ENCODE measurements at regions not wholly inside any gene's neighbourhood (a gene's known extent, or its start where the extent isn't known, plus 50 kb on each side); places are given as distances from the start of the nearest gene placed in this dataset.
A peak's percentile ranks its signal among the peaks of the same experiment; 100 is the strongest.

DNA sequence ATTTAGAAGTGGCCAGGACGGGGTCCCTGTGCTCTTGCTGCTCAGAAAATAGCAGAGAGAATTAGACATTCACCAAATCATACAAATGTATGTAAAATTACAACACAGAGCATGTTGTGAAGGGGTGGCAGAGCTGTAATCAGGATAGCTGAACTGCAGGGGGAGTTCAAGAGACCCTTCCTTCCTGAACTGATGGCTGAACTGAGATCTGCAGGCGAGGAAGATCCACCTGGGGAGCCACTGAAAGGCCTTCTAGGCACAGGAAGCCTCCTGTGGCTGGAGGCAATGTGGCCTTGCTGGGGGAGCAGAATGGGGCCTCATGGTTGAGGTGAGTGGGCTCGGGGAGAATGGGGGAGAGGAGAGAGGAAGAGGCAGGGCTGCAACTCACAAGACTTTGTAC lies 216.5 kb downstream of the PRDM2 start:
- 73% methylated on average over 3 of the region's 3 CpGs for WGBS
- no peak for DNase-seq (ENCODE audit: low read depth in 6 of 9, low spot score in 9 of 9)
- H3K36me3 ChIP-seq (ENCODE audit: control insufficient read depth in 2 of 2, insufficient read depth in 2 of 2, low read length in 1 of 2), result no peaks in the 10 kb centered on the region
- no peaks in the 10 kb centered on the region for H3K27me3 ChIP-seq (ENCODE audit: control insufficient read depth in 2 of 2, insufficient read depth in 1 of 2, low read length in 1 of 2)
- H3K4me3 ChIP-seq (ENCODE audit: low read length in 2 of 2), result no peak overlapping the region
- H3K4me1 ChIP-seq (ENCODE audit: control insufficient read depth in 2 of 2, insufficient read depth in 2 of 2, low read length in 2 of 2), result no peaks in the 10 kb centered on the region
- H3K27ac ChIP-seq (ENCODE audit: low read depth in 1 of 2, low read length in 1 of 2), result no peak overlapping the region
- no peaks in the 10 kb centered on the region for H3K9me3 ChIP-seq (ENCODE audit: control insufficient read depth in 2 of 2, insufficient read depth in 1 of 2, low read length in 1 of 2)

GRCh38 chr1:13917607-13918006 lies 217.6 kb downstream of the PRDM2 start:
- Histone ChIP-seq H3K9me3 (ENCODE audit: control insufficient read depth in 2 of 2, insufficient read depth in 1 of 2, low read length in 1 of 2) (no peaks in the 10 kb centered on the region), H3K36me3 (ENCODE audit: control insufficient read depth in 2 of 2, insufficient read depth in 2 of 2, low read length in 1 of 2) (no peaks in the 10 kb centered on the region), H3K27ac (ENCODE audit: low read depth in 1 of 2, low read length in 1 of 2) (no peak overlapping the region), H3K4me1 (ENCODE audit: control insufficient read depth in 2 of 2, insufficient read depth in 2 of 2, low read length in 2 of 2) (no peaks in the 10 kb centered on the region), H3K4me3 (ENCODE audit: low read length in 2 of 2) (no peak overlapping the region), H3K27me3 (ENCODE audit: control insufficient read depth in 2 of 2, insufficient read depth in 1 of 2, low read length in 1 of 2) (no peaks in the 10 kb centered on the region)
- 62% methylated on average over 2 of the region's 2 CpGs for WGBS
- no peak for DNase-seq (ENCODE audit: low read depth in 6 of 9, low spot score in 9 of 9)

GRCh38 chr1:13918862-13919261 lies 218.9 kb downstream of the PRDM2 start:
- Histone ChIP-seq H3K4me3 (ENCODE audit: low read length in 2 of 2) (no peak overlapping the region), H3K27me3 (ENCODE audit: control insufficient read depth in 2 of 2, insufficient read depth in 1 of 2, low read length in 1 of 2) (no peaks in the 10 kb centered on the region), H3K9me3 (ENCODE audit: control insufficient read depth in 2 of 2, insufficient read depth in 1 of 2, low read length in 1 of 2) (no peaks in the 10 kb centered on the region), H3K4me1 (ENCODE audit: control insufficient read depth in 2 of 2, insufficient read depth in 2 of 2, low read length in 2 of 2) (no peaks in the 10 kb centered on the region), H3K27ac (ENCODE audit: low read depth in 1 of 2, low read length in 1 of 2) (no peak overlapping the region), H3K36me3 (ENCODE audit: control insufficient read depth in 2 of 2, insufficient read depth in 2 of 2, low read length in 1 of 2) (no peaks in the 10 kb centered on the region)
- 75% methylated on average over 1 of the region's 1 CpG for WGBS
- DNase-seq (ENCODE audit: low read depth in 6 of 9, low spot score in 9 of 9), result no peak

GRCh38 chr1:13921190-13921589 lies 221.2 kb downstream of the PRDM2 start:
- no peaks in the 10 kb centered on the region for H3K4me1 ChIP-seq (ENCODE audit: control insufficient read depth in 2 of 2, insufficient read depth in 2 of 2, low read length in 2 of 2)
- no peaks in the 10 kb centered on the region for H3K27me3 ChIP-seq (ENCODE audit: control insufficient read depth in 2 of 2, insufficient read depth in 1 of 2, low read length in 1 of 2)
- no peak overlapping the region for H3K27ac ChIP-seq (ENCODE audit: low read depth in 1 of 2, low read length in 1 of 2)
- no peak overlapping the region for H3K4me3 ChIP-seq (ENCODE audit: low read length in 2 of 2)
- no peaks in the 10 kb centered on the region for H3K36me3 ChIP-seq (ENCODE audit: control insufficient read depth in 2 of 2, insufficient read depth in 2 of 2, low read length in 1 of 2)
- no peaks in the 10 kb centered on the region for H3K9me3 ChIP-seq (ENCODE audit: control insufficient read depth in 2 of 2, insufficient read depth in 1 of 2, low read length in 1 of 2)
- 45% methylated on average over 1 of the region's 1 CpG for WGBS
- no peak for DNase-seq (ENCODE audit: low read depth in 6 of 9, low spot score in 9 of 9)

DNA sequence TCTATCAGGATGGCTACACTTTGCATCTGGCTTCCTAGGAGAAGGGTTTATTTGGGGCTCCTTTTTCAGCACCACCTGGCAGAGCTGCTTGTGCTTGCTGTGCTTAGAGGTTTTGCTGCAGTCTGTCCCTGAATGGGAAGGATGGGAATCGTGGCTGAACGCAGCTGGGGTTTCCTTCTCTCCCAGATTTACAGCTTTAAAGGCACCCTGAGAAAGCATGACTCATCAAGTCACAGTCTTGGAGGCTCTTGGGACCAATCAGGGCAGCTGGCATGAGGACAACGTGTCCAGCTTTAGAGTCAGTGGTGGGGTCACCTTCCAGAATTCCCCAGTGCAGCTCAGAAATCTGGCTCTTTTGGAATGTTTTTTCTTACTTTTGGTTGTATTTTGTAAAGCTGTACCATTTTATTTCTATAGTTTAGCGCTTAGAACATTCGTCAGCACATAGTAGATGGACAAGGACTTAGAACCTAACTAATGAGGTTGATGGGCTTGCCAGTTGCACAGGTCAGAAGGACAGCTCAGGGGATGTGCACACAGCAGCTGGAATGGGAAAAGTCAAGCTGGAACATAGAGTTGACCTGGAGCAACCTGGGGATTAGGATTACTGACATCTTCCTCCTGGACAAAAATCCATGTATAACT lies 222.6 kb downstream of the PRDM2 start:
- H3K36me3 ChIP-seq (ENCODE audit: control insufficient read depth in 2 of 2, insufficient read depth in 2 of 2, low read length in 1 of 2), result no peaks in the 10 kb centered on the region
- no peaks in the 10 kb centered on the region for H3K27me3 ChIP-seq (ENCODE audit: control insufficient read depth in 2 of 2, insufficient read depth in 1 of 2, low read length in 1 of 2)
- no peaks in the 10 kb centered on the region for H3K9me3 ChIP-seq (ENCODE audit: control insufficient read depth in 2 of 2, insufficient read depth in 1 of 2, low read length in 1 of 2)
- no peak overlapping the region for H3K27ac ChIP-seq (ENCODE audit: low read depth in 1 of 2, low read length in 1 of 2)
- 74% methylated on average over 5 of the region's 5 CpGs for WGBS
- DNase-seq (ENCODE audit: low read depth in 6 of 9, low spot score in 9 of 9), result no peak
- no peak overlapping the region for H3K4me3 ChIP-seq (ENCODE audit: low read length in 2 of 2)
- no peaks in the 10 kb centered on the region for H3K4me1 ChIP-seq (ENCODE audit: control insufficient read depth in 2 of 2, insufficient read depth in 2 of 2, low read length in 2 of 2)

DNA sequence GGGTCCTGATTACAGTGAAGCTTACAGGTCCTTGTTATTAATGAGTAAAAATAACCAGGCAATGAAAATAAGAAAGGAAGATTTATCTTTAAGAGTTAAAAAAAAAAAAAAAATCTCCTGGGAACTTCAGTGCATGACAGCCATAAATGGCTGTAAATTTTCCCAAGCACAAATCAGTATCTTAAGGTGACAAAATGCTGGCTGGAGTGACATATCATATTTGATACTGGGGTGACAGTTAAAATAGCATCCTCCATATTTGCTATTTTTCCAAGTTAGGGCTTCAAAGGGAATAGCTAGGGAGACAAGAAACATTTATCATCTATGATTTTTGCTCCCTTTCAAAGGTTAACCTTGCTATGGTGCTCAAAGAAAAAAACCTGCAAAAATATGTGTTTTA lies 226.6 kb downstream of the PRDM2 start:
- Histone ChIP-seq H3K36me3 (ENCODE audit: control insufficient read depth in 2 of 2, insufficient read depth in 2 of 2, low read length in 1 of 2) (no peaks in the 10 kb centered on the region), H3K27me3 (ENCODE audit: control insufficient read depth in 2 of 2, insufficient read depth in 1 of 2, low read length in 1 of 2) (no peaks in the 10 kb centered on the region), H3K9me3 (ENCODE audit: control insufficient read depth in 2 of 2, insufficient read depth in 1 of 2, low read length in 1 of 2) (no peaks in the 10 kb centered on the region), H3K27ac (ENCODE audit: low read depth in 1 of 2, low read length in 1 of 2) (no peak overlapping the region), H3K4me3 (ENCODE audit: low read length in 2 of 2) (no peak overlapping the region), H3K4me1 (ENCODE audit: control insufficient read depth in 2 of 2, insufficient read depth in 2 of 2, low read length in 2 of 2) (no peaks in the 10 kb centered on the region)
- DNase-seq (ENCODE audit: low read depth in 6 of 9, low spot score in 9 of 9), result no peak

GRCh38 chr1:13927736-13928135 lies 227.7 kb downstream of the PRDM2 start:
- H3K9me3 ChIP-seq (ENCODE audit: control insufficient read depth in 2 of 2, insufficient read depth in 1 of 2, low read length in 1 of 2), result no peaks in the 10 kb centered on the region
- no peaks in the 10 kb centered on the region for H3K4me1 ChIP-seq (ENCODE audit: control insufficient read depth in 2 of 2, insufficient read depth in 2 of 2, low read length in 2 of 2)
- no peak overlapping the region for H3K27ac ChIP-seq (ENCODE audit: low read depth in 1 of 2, low read length in 1 of 2)
- no peak overlapping the region for H3K4me3 ChIP-seq (ENCODE audit: low read length in 2 of 2)
- no peaks in the 10 kb centered on the region for H3K36me3 ChIP-seq (ENCODE audit: control insufficient read depth in 2 of 2, insufficient read depth in 2 of 2, low read length in 1 of 2)
- 89% methylated on average over 3 of the region's 3 CpGs for WGBS
- DNase-seq (ENCODE audit: low read depth in 6 of 9, low spot score in 9 of 9), result no peak
- no peaks in the 10 kb centered on the region for H3K27me3 ChIP-seq (ENCODE audit: control insufficient read depth in 2 of 2, insufficient read depth in 1 of 2, low read length in 1 of 2)

- Histone ChIP-seq H3K4me1 (ENCODE audit: control insufficient read depth in 2 of 2, insufficient read depth in 2 of 2, low read length in 2 of 2) (no peaks in the 10 kb centered on the region), H3K36me3 (ENCODE audit: control insufficient read depth in 2 of 2, insufficient read depth in 2 of 2, low read length in 1 of 2) (no peaks in the 10 kb centered on the region), H3K27ac (ENCODE audit: low read depth in 1 of 2, low read length in 1 of 2) (no peak overlapping the region), H3K4me3 (ENCODE audit: low read length in 2 of 2) (no peak overlapping the region), H3K27me3 (ENCODE audit: control insufficient read depth in 2 of 2, insufficient read depth in 1 of 2, low read length in 1 of 2) (no peaks in the 10 kb centered on the region), H3K9me3 (ENCODE audit: control insufficient read depth in 2 of 2, insufficient read depth in 1 of 2, low read length in 1 of 2) (no peaks in the 10 kb centered on the region)
- WGBS, result 75% methylated on average over 5 of the region's 5 CpGs
- DNase-seq (ENCODE audit: low read depth in 6 of 9, low spot score in 9 of 9), result no peak
Observed at GRCh38 chr1:13929313-13929712, 229.3 kb downstream of the PRDM2 start.

- WGBS, result 30% methylated on average over 3 of the region's 3 CpGs
- no peaks in the 10 kb centered on the region for H3K36me3 ChIP-seq (ENCODE audit: control insufficient read depth in 2 of 2, insufficient read depth in 2 of 2, low read length in 1 of 2)
Observed at GRCh38 chr1:13930151-13930550, 230.2 kb downstream of the PRDM2 start.

DNA sequence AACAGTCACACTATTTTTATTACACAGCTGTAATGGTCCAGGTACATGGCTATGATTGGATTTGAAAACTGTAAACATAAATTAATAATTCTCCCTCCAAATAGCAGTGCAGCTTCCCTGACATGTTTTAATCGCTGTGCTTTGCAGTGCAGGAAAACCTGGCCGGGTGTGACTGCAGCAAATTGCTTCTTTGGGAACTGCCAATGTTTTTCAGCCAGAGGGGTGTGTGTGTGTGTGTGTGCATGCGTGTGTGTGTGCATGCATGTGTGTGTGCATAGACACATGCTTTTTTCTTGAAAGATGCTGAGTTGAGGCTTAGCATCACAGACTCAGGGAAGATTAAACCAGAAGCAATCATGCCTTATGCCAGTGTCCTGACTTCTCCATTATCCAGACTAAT lies 231.2 kb downstream of the PRDM2 start:
- Histone ChIP-seq H3K4me3 (ENCODE audit: low read length in 2 of 2) (no peak overlapping the region), H3K36me3 (ENCODE audit: control insufficient read depth in 2 of 2, insufficient read depth in 2 of 2, low read length in 1 of 2) (no peaks in the 10 kb centered on the region), H3K4me1 (ENCODE audit: control insufficient read depth in 2 of 2, insufficient read depth in 2 of 2, low read length in 2 of 2) (no peaks in the 10 kb centered on the region), H3K9me3 (ENCODE audit: control insufficient read depth in 2 of 2, insufficient read depth in 1 of 2, low read length in 1 of 2) (no peaks in the 10 kb centered on the region), H3K27me3 (ENCODE audit: control insufficient read depth in 2 of 2, insufficient read depth in 1 of 2, low read length in 1 of 2) (no peaks in the 10 kb centered on the region), H3K27ac (ENCODE audit: low read depth in 1 of 2, low read length in 1 of 2) (no peak overlapping the region)
- DNase-seq (ENCODE audit: low read depth in 6 of 9, low spot score in 9 of 9), result no peak
- 90% methylated on average over 3 of the region's 3 CpGs for WGBS

More at GRCh38 chr1:13930151-13930550, 230.2 kb downstream of the PRDM2 start:
- peak in 2 of 9 donors; percentile 2 to 23 for DNase-seq (ENCODE audit: low read depth in 6 of 9, low spot score in 9 of 9)
- Histone ChIP-seq H3K9me3 (ENCODE audit: control insufficient read depth in 2 of 2, insufficient read depth in 1 of 2, low read length in 1 of 2) (no peaks in the 10 kb centered on the region), H3K27me3 (ENCODE audit: control insufficient read depth in 2 of 2, insufficient read depth in 1 of 2, low read length in 1 of 2) (no peaks in the 10 kb centered on the region), H3K4me3 (ENCODE audit: low read length in 2 of 2) (no peak overlapping the region), H3K27ac (ENCODE audit: low read depth in 1 of 2, low read length in 1 of 2) (no peak overlapping the region), H3K4me1 (ENCODE audit: control insufficient read depth in 2 of 2, insufficient read depth in 2 of 2, low read length in 2 of 2) (no peaks in the 10 kb centered on the region)
